Karpas-422 (cell line): ENCODE measurements at regions not wholly inside any gene's neighbourhood (a gene's known extent, or its start where the extent isn't known, plus 50 kb on each side); places are given as distances from the start of the nearest gene placed in this dataset.

Experiments
- DNase-seq: peaks from one replicate; pipeline ENCODE4 v3.0.0-alpha.2; 2015
- H2AFZ ChIP-seq: fragments of 200-600 bp; sonication (generic); 2 replicates; pipeline ENCODE4 v1.6.1; 2014; ENCODE audit warnings: antibody characterized with exemption, low read length, mixed read lengths
- H3K27ac ChIP-seq: fragments of 200-600 bp; sonication (generic); 2 replicates; pipeline ENCODE4 v1.5.1; 2014; ENCODE audit warnings: mild to moderate bottlenecking, low read length, moderate library complexity
- H3K27me3 ChIP-seq: fragments of 200-600 bp; sonication (generic); 2 replicates; pipeline ENCODE4 v1.6.1; 2014; ENCODE audit warnings: low read length, mixed read lengths
- H3K36me3 ChIP-seq: fragments of 200-600 bp; sonication (generic); 2 replicates; pipeline ENCODE4 v1.6.1; 2014; ENCODE audit warnings: low read length, mixed read lengths; ENCODE audit not compliant: insufficient read depth
- H3K4me1 ChIP-seq: fragments of 200-600 bp; sonication (generic); 2 replicates; pipeline ENCODE4 v1.6.1; 2014; ENCODE audit warnings: mild to moderate bottlenecking, low read length, mixed read lengths
- H3K4me2 ChIP-seq: fragments of 200-600 bp; sonication (generic); 2 replicates; pipeline ENCODE4 v1.6.1; 2014; ENCODE audit warnings: low read length, low read depth, mild to moderate bottlenecking; ENCODE audit not compliant: poor library complexity, severe bottlenecking
- H3K4me3 ChIP-seq: fragments of 200-600 bp; sonication (generic); 2 replicates; pipeline ENCODE4 v1.5.1; 2014; ENCODE audit warnings: mild to moderate bottlenecking, antibody characterized with exemption, low read length, mixed read lengths
- H3K79me2 ChIP-seq: fragments of 200-600 bp; sonication (generic); 2 replicates; pipeline ENCODE4 v1.6.1; 2014; ENCODE audit warnings: mild to moderate bottlenecking, low read length, mixed read lengths
- H3K9ac ChIP-seq: fragments of 200-600 bp; sonication (generic); 2 replicates; pipeline ENCODE4 v1.6.0; 2014; ENCODE audit warnings: low read length
- H3K9me2 ChIP-seq: fragments of 200-600 bp; sonication (generic), shearing (Covaris generic); replicated peaks from 2 replicates; pipeline ENCODE4 v1.6.0; 2014; ENCODE audit warnings: mild to moderate bottlenecking, low read length, moderate library complexity; ENCODE audit not compliant: insufficient read depth
- H3K9me3 ChIP-seq: fragments of 300-700, 200-600 bp; sonication (generic); 2 replicates; pipeline ENCODE4 v1.6.1; 2014; ENCODE audit warnings: low read length, mixed read lengths
- H4K20me1 ChIP-seq: fragments of 200-600 bp; sonication (generic); 2 replicates; pipeline ENCODE4 v1.6.1; 2014; ENCODE audit warnings: mild to moderate bottlenecking, antibody characterized with exemption, low read length, low read depth; ENCODE audit not compliant: insufficient read depth

DNA sequence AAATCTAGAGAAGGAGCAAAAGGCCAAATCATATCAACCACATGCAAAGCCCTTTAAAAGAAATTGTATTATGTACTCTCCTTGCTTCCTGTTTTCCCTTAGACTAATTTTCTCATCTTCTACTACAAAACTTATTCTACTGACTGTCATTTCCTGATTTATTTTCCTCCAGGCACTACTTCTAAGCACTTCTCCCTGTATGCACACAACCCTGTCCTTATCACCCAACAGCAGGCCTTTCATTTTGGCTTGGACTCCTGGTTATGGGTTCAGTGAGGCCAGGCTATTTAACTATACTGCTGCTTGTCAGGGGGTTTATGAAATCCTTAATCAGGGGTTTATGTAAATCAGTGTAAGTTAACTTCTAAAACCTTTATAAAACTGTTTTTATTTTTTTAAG is 205.1 kb upstream of the FAM98A start:
- no peak overlapping the region for H2AFZ ChIP-seq
- no peaks in the 10 kb centered on the region for H3K9me2 ChIP-seq
- H3K27ac ChIP-seq = no peak overlapping the region
- no peak overlapping the region for H3K4me3 ChIP-seq
- no peak for DNase-seq
- no peaks in the 10 kb centered on the region for H3K27me3 ChIP-seq
- H3K9me3 ChIP-seq = no peaks in the 10 kb centered on the region
- no peaks in the 10 kb centered on the region for H4K20me1 ChIP-seq
- H3K36me3 ChIP-seq = no peaks in the 10 kb centered on the region
- H3K4me2 ChIP-seq = no peak overlapping the region
- no peaks in the 10 kb centered on the region for H3K79me2 ChIP-seq
- H3K4me1 ChIP-seq = no peaks in the 10 kb centered on the region
- H3K9ac ChIP-seq = no peak overlapping the region

DNA sequence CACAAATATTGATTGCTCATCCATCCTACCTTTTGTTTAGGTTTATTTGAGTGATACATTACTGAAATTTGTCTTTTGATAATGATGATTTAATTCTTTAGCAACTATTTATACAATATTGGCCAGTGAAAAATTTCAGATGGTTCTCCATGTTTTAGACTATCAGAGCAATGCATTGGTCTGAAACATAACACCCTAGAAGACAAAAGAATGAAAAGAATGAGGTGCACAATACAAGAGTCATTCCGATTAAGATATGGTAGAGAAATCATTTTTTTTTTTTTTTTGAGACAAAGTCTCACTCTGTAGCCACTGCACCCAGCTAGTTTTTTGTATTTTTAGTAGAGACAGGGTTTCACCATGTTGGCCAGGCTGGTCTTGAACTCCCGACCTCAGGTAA is 197.4 kb upstream of the FAM98A start:
- Histone ChIP-seq H3K27ac (no peak overlapping the region), H4K20me1 (no peaks in the 10 kb centered on the region), H2AFZ (no peak overlapping the region), H3K9ac (no peak overlapping the region), H3K36me3 (no peaks in the 10 kb centered on the region), H3K4me2 (no peak overlapping the region), H3K27me3 (no peaks in the 10 kb centered on the region), H3K9me3 (no peaks in the 10 kb centered on the region), H3K4me1 (no peaks in the 10 kb centered on the region), H3K79me2 (no peaks in the 10 kb centered on the region), H3K9me2 (no peaks in the 10 kb centered on the region), H3K4me3 (no peak overlapping the region)
- no peak for DNase-seq

DNA sequence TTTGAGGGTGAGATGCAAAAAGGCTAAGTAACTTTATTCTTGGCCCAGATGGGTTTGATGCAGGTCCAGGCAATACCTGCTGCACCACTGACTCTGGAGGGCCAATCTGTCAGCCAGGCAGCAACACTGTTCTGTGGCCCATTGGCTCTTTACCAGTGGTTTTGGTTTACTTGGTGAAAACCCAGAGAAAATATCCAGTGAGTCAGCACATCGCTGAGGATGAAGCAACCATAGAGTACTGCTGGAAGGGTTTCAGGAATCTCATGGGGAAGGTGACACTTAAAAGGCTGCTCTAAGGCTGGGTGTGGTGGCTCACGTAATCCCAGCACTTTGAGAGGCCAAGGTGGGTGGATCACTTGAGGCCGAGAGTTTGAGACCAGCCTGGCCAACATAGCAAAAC is 192.5 kb upstream of the FAM98A start:
- H4K20me1 ChIP-seq = no peaks in the 10 kb centered on the region
- no peak overlapping the region for H3K9ac ChIP-seq
- no peaks in the 10 kb centered on the region for H3K9me3 ChIP-seq
- H3K4me1 ChIP-seq = no peaks in the 10 kb centered on the region
- H3K9me2 ChIP-seq = no peaks in the 10 kb centered on the region
- no peak for DNase-seq
- no peaks in the 10 kb centered on the region for H3K79me2 ChIP-seq
- no peak overlapping the region for H2AFZ ChIP-seq
- no peaks in the 10 kb centered on the region for H3K36me3 ChIP-seq
- no peak overlapping the region for H3K4me3 ChIP-seq
- no peaks in the 10 kb centered on the region for H3K27me3 ChIP-seq
- H3K27ac ChIP-seq = no peak overlapping the region
- H3K4me2 ChIP-seq = no peak overlapping the region

DNA sequence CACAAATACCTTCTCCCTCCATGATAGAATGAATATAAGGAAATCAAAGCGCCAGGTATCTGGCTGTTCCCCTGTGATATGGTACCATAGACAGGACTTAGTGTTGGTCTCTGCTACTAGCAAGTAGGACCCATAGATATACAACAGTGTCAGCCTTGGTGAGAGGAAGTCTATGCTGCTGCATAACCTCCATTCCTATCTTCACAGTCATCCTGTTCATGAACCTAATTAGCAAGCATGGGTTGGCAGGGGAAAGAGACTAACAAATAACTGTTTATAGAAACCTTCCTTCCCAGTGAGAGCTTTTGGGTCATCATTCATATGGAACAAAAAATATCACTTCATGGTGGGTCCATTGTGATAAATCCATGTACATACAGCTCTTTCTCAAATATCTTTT is 188.9 kb upstream of the FAM98A start:
- H3K27me3 ChIP-seq = no peaks in the 10 kb centered on the region
- H3K36me3 ChIP-seq = no peaks in the 10 kb centered on the region
- H4K20me1 ChIP-seq = no peaks in the 10 kb centered on the region
- no peaks in the 10 kb centered on the region for H3K4me1 ChIP-seq
- no peak overlapping the region for H3K9ac ChIP-seq
- no peak overlapping the region for H3K4me2 ChIP-seq
- no peak overlapping the region for H2AFZ ChIP-seq
- no peaks in the 10 kb centered on the region for H3K79me2 ChIP-seq
- H3K4me3 ChIP-seq = no peak overlapping the region
- H3K9me3 ChIP-seq = no peaks in the 10 kb centered on the region
- no peaks in the 10 kb centered on the region for H3K9me2 ChIP-seq
- H3K27ac ChIP-seq = no peak overlapping the region
- DNase-seq = no peak

DNA sequence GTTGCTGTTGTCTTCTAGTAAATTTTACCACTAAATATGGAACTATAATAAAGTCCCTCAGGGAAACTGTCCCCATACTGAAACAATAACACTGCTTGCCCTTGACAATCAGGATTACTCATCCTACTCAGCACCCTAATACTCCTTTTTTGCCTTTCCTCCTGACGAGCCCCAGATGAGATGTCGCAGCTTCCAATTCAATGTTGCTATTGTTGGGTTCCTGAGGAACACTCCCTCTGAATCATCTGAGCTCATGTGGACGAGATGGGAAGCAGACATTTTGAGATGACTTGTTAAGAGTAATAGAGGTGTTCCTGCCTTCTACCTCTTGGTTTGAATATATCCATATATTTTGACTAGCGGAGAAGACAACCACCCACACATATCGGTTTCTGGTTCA is 187.8 kb upstream of the FAM98A start:
- Histone ChIP-seq H3K4me2 (no peak overlapping the region), H3K9me3 (no peaks in the 10 kb centered on the region), H3K4me3 (no peak overlapping the region), H3K27ac (no peak overlapping the region), H3K9ac (no peak overlapping the region), H3K27me3 (no peaks in the 10 kb centered on the region), H3K36me3 (no peaks in the 10 kb centered on the region), H3K9me2 (no peaks in the 10 kb centered on the region), H2AFZ (no peak overlapping the region), H3K4me1 (no peaks in the 10 kb centered on the region), H4K20me1 (no peaks in the 10 kb centered on the region), H3K79me2 (no peaks in the 10 kb centered on the region)
- DNase-seq = no peak

DNA sequence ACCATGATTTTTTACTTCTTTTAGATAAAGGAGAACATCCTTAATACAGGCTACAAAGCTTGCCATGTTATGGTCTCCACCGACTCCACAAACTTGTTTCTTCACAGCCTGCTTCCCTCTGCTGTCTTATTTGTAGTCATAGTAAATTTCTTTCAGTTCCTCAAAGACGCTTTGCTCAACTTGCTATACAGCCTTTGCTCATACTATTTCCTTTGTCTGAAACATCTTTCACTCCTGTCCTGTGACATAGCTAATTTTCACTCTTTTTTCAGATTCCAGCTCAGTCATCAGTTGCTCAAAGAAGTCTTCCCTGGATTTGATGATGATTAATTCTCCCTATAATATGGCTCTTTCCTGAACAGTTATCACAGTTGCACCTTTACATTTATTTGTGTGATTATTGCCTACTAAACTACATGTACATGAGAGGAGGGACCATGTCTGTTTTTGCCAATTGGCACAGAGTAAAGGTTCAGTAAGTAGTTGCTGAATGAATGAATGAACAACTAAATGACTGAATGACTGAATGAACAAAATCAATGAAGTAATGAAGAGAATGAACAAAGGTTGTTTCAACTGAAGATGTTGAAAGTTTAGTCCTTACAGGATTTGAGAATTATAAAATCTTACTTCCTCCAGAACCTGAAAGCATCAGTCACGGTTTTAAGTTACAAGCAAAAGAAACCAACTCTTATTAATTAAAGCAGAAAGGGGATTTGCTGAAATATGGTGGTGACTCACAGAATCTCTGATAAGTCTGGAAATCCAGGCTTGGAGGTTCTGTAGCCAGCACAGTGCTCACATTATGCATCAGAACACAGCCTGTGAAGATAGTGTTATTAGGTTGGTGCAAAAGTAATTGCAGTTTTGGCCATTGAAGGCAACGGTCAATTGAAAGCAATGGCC is 186.4 kb upstream of the FAM98A start:
- Histone ChIP-seq H2AFZ (no peak overlapping the region), H3K4me2 (no peak overlapping the region), H3K36me3 (no peaks in the 10 kb centered on the region), H3K9me3 (no peaks in the 10 kb centered on the region), H3K27me3 (no peaks in the 10 kb centered on the region), H4K20me1 (no peaks in the 10 kb centered on the region), H3K4me1 (no peaks in the 10 kb centered on the region), H3K79me2 (no peaks in the 10 kb centered on the region), H3K4me3 (no peak overlapping the region), H3K27ac (no peak overlapping the region), H3K9ac (no peak overlapping the region), H3K9me2 (no peaks in the 10 kb centered on the region)
- DNase-seq = no peak

DNA sequence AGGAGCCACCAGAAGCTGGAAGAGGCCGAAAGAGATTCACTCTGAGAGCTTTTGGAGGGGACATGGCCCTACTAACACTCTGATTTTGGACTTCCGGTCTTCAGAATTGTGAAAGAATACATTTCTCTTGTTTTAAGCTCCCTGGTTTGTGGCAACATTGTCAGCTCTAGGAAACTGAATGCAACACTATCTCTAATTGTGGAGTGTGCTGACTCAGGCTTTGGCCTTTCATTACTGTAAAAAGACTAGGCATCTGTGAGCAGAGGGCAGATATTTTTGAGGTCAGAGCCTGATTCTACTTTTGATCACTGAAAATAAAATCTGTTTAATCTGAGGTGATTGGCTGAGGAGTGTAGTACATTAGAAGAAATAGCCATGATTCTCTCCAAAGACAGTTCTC is 185.4 kb upstream of the FAM98A start:
- Histone ChIP-seq H3K79me2 (no peaks in the 10 kb centered on the region), H4K20me1 (no peaks in the 10 kb centered on the region), H2AFZ (no peak overlapping the region), H3K4me2 (no peak overlapping the region), H3K9ac (no peak overlapping the region), H3K36me3 (no peaks in the 10 kb centered on the region), H3K27ac (no peak overlapping the region), H3K9me2 (no peaks in the 10 kb centered on the region), H3K9me3 (no peaks in the 10 kb centered on the region), H3K4me3 (no peak overlapping the region), H3K27me3 (no peaks in the 10 kb centered on the region), H3K4me1 (no peaks in the 10 kb centered on the region)
- no peak for DNase-seq

DNA sequence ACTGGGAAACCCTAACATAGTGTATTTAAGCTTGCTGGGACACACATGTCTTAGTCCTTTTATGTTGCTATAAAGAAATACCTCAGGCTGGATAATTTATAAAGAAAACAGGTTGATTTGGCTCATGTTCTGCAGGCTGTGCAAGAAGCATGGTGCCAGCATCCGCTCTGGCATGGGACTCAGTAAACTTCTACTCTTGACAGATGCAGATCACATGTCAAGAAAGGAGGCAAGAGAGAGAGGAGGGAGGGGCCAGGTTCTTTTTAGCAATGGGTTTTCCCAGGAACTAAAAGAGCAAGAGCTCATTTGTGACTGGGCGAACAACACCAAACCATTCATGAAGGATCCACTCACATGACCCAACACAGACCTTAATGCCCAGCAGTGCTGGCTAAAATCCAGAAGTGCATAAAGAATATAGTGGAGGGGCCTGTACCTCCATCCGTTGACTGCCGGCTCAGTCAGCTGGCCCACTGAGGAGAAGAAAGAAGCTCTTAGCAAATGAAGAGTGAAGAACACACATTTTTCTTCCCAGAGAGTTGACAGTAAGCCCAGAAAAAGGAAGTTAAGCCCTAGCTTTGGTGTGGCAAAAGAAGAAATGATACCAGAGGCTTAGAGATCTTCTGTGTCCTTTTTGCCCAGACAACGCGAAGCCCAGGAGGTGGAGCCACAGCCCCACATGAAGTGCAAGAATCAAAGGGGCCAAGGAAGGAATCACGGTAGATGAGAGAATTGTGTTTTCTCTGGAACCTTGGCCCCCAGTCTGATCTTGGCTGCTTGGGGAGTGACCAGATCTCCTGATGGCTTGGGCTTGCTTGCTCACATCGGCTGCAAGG is 183.5 kb upstream of the FAM98A start:
- H3K27me3 ChIP-seq = no peaks in the 10 kb centered on the region
- H3K4me1 ChIP-seq = no peaks in the 10 kb centered on the region
- H3K4me2 ChIP-seq = no peak overlapping the region

More for the DNA sequence above, 183.5 kb upstream of the FAM98A start:
- H3K36me3 ChIP-seq = no peaks in the 10 kb centered on the region
- H3K9me3 ChIP-seq = no peaks in the 10 kb centered on the region
- H4K20me1 ChIP-seq = no peaks in the 10 kb centered on the region
- no peak overlapping the region for H3K4me3 ChIP-seq
- no peaks in the 10 kb centered on the region for H3K79me2 ChIP-seq
- no peak overlapping the region for H3K9ac ChIP-seq
- peak; percentile 45 for DNase-seq
- H2AFZ ChIP-seq = no peak overlapping the region
- no peaks in the 10 kb centered on the region for H3K9me2 ChIP-seq
- H3K27ac ChIP-seq = no peak overlapping the region
